ENCODE measurements at regions not wholly inside any gene's neighbourhood (a gene's known extent, or its start where the extent isn't known, plus 50 kb on each side); places are given as distances from the start of the nearest gene placed in this dataset.
A peak's percentile ranks its signal among the peaks of the same experiment; 100 is the strongest.

GRCh38 chr16:64370112-64370511 is 751.8 kb downstream of the CDH11 start:
- no peak overlapping the region for H3K27ac Mint-ChIP-seq
- H3K9me3 Mint-ChIP-seq = no peaks in the 10 kb centered on the region
- H3K4me1 Mint-ChIP-seq (ENCODE audit: low read depth) = peaks cover 33% of the 10 kb centered on the region
- no peak overlapping the region for H3K4me3 Mint-ChIP-seq
- no peak for TF ChIP-seq CTCF (IDR thresholded peaks at IDR 0.05)
- no peaks in the 10 kb centered on the region for H3K36me3 Mint-ChIP-seq (ENCODE audit: low read depth)
- no peak for DNase-seq
- H3K27me3 Mint-ChIP-seq (ENCODE audit: insufficient read depth) = no peaks in the 10 kb centered on the region

GRCh38 chr16:64365448-64365931 is 756.4 kb downstream of the CDH11 start:
- no peaks in the 10 kb centered on the region for H3K9me3 Mint-ChIP-seq
- peak overlapping the region; percentile 48 for H3K27ac Mint-ChIP-seq
- peak; percentile 31 for DNase-seq
- no peaks in the 10 kb centered on the region for H3K27me3 Mint-ChIP-seq (ENCODE audit: insufficient read depth)
- H3K4me3 Mint-ChIP-seq = peak overlapping the region; percentile 2
- peaks cover 60% of the 10 kb centered on the region for H3K4me1 Mint-ChIP-seq (ENCODE audit: low read depth)
- no peaks in the 10 kb centered on the region for H3K36me3 Mint-ChIP-seq (ENCODE audit: low read depth)
- TF ChIP-seq CTCF (IDR thresholded peaks at IDR 0.05) = no peak

DNA sequence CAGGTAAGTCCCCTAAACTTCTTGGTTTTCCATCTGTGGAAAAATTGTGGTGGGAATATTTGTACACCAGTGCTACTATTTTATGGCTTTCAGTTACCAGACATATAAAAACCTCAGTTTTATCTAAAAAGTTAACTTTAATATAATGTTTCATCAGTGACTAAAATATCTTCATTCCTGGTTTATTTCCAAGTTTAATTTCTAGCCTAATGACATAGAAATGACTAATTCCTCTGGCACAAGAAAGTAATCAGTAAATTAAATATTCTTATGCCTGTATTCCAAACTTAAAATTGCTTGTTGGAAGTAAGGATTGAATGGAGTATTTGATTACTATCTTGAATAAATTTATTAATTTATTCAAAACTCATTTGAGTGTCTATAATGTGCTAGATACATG is 757.0 kb downstream of the CDH11 start:
- TF ChIP-seq CTCF (IDR thresholded peaks at IDR 0.05) = no peak
- H3K36me3 Mint-ChIP-seq (ENCODE audit: low read depth) = no peaks in the 10 kb centered on the region
- H3K4me3 Mint-ChIP-seq = no peak overlapping the region

GRCh38 chr16:64364416-64364815 is 757.4 kb downstream of the CDH11 start:
- H3K9me3 Mint-ChIP-seq = no peaks in the 10 kb centered on the region
- H3K27me3 Mint-ChIP-seq (ENCODE audit: insufficient read depth) = no peaks in the 10 kb centered on the region
- H3K36me3 Mint-ChIP-seq (ENCODE audit: low read depth) = no peaks in the 10 kb centered on the region
- H3K27ac Mint-ChIP-seq = peak overlapping the region; percentile 48
- H3K4me3 Mint-ChIP-seq = no peak overlapping the region
- TF ChIP-seq CTCF (IDR thresholded peaks at IDR 0.05) = no peak
- DNase-seq = no peak
- H3K4me1 Mint-ChIP-seq (ENCODE audit: low read depth) = peaks cover 55% of the 10 kb centered on the region

More for the DNA sequence above, 757.0 kb downstream of the CDH11 start:
- DNase-seq = no peak
- Mint-ChIP-seq H3K4me1 (ENCODE audit: low read depth) (peaks cover 55% of the 10 kb centered on the region), H3K9me3 (no peaks in the 10 kb centered on the region), H3K27me3 (ENCODE audit: insufficient read depth) (no peaks in the 10 kb centered on the region), H3K27ac (peak overlapping the region; percentile 48)

- Mint-ChIP-seq H3K27me3 (ENCODE audit: insufficient read depth) (no peaks in the 10 kb centered on the region), H3K4me1 (ENCODE audit: low read depth) (peaks cover 55% of the 10 kb centered on the region), H3K4me3 (no peak overlapping the region), H3K9me3 (no peaks in the 10 kb centered on the region), H3K36me3 (ENCODE audit: low read depth) (no peaks in the 10 kb centered on the region), H3K27ac (no peak overlapping the region)
- TF ChIP-seq CTCF (IDR thresholded peaks at IDR 0.05) = no peak
- DNase-seq = no peak
Measured at GRCh38 chr16:64364016-64364415, 757.8 kb downstream of the CDH11 start.

DNA sequence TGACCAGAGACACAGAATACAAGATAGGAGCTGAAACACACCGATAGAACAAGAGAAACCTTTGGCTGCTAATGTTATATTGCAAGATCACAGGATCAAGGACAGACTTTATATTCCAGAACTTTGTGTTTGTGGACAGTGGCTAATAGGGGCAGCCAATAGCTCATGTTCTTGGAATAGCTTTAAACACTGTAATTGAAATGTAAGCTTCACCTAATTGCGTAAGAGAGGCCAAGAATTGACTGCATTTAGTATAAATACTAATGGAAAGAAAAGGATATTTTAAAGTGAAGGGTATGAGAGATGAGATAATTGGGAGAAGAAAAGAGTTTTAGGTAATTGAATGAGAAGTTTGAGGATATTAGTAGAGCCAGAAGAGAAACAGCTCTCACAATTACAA is 758.8 kb downstream of the CDH11 start:
- peaks cover 2% of the 10 kb centered on the region; the same call in 1 of the 2 replicates for H3K27me3 Mint-ChIP-seq (ENCODE audit: insufficient read depth)

More for the DNA sequence above, 758.8 kb downstream of the CDH11 start:
- Mint-ChIP-seq H3K4me3 (no peak overlapping the region), H3K27ac (no peak overlapping the region), H3K4me1 (ENCODE audit: low read depth) (peaks cover 55% of the 10 kb centered on the region), H3K9me3 (no peaks in the 10 kb centered on the region), H3K36me3 (ENCODE audit: low read depth) (no peaks in the 10 kb centered on the region)
- DNase-seq = no peak
- no peak for TF ChIP-seq CTCF (IDR thresholded peaks at IDR 0.05)

Measured in HFFc6 (cell line).